NCI-H187 treated with DMSO at 0.1 percent for 48 hours (cell line): ENCODE measurements at regions not wholly inside any gene's neighbourhood (a gene's known extent, or its start where the extent isn't known, plus 50 kb on each side); places are given as distances from the start of the nearest gene placed in this dataset.
A peak's percentile ranks its signal among the peaks of the same experiment; 100 is the strongest.

Source experiments
- DNase-seq: peaks from one replicate; lab custom pipeline; 2025; lab: John Stamatoyannopoulos, UW

GRCh38 chr7:135828604-135829003 is 80.0 kb upstream of the FAM180A start:
- DNase-seq = no peak

- no peak for DNase-seq
Observed at GRCh38 chr7:135827391-135827790, 78.8 kb upstream of the FAM180A start.

- DNase-seq = no peak
Observed at GRCh38 chr7:135825406-135825805, 76.8 kb upstream of the FAM180A start.

DNA sequence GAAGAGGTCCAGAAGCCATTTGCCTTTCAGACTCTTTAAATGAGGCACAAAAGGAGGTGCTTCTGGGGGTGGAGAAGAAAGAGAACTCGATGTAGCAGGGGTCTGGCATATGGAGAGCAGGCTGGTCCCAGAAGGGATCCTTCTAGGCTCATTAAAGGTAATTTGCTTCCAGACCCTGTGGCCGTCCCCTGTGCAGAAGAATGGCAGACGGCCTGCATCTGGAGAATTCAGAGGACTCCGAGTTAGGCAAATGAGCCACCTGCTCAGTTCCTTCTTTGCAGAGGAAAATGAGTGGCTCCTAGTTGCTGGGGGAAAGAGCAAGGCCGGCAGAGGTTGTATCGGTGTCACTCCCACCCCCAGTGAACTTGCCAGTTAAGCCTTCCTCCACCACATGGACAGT is 73.8 kb upstream of the FAM180A start:
- DNase-seq = no peak

DNA sequence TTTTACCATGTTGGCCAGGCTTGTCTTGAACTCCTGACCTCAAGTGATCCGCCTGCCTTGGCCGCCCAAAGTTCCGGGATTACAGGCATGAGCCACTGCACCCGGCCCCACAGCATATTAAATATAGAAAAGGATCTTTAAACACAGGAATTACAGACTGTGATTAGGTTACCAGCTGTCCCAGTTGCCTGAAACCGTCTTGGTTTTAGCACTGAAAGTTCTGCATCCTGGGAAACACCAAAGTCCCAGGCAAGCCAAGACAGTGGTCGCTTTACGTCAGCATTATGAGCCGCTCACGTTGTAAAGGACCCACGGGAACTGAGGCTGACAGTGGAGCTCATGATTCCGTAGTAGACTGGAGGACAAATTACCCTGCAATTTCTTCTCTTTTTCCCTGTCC is 69.0 kb upstream of the FAM180A start:
- no peak for DNase-seq

- no peak for DNase-seq
Observed at GRCh38 chr7:135815033-135815432, 66.4 kb upstream of the FAM180A start.

- no peak for DNase-seq
Observed at GRCh38 chr7:135812148-135812547, 63.5 kb upstream of the FAM180A start.

- DNase-seq = no peak
Observed at GRCh38 chr7:135811506-135811905, 62.9 kb upstream of the FAM180A start.

DNA sequence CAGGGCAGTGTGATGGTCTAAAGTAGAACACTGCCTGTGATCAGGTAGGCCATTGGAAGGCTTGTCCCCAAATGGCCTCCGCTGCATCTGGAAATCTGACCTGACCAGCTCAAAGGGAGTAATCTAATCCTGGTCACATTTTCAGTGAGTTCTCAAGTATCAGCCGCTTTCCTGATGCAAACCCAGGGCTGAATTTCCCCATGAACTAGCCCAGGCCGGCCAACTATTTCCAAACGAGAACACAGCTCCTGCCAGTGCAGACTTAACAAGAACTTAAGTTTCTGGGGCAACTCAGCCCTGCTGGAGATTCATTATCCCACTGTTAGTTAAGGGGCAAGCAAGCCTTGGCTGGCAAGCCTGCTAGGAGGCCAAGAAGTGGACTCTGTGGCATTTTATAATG is 59.6 kb upstream of the FAM180A start:
- DNase-seq = no peak

- no peak for DNase-seq
Observed at GRCh38 chr7:135803143-135803542, 54.5 kb upstream of the FAM180A start.

DNA sequence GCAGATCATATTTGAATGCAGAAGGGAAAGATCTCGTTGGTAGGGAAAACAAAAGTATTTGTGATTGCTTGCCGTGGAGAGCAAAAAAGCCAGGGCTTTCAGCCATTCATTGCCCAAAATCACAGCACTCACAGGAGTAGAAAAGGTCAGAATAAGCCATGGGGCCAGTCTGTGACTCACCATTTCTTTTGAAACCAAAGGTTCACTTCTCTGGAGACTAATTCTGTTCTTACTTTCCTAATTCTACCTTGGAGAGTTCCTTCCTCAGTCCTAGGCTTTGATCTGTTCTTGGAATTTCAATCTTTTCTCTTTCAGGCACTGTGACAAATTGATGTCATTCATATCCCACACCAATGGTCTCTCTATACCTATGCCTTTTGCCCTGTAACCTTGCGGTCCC is 54.1 kb upstream of the FAM180A start:
- DNase-seq = no peak

- peak; percentile 94 for DNase-seq
Observed at GRCh38 chr7:135801877-135802276, 53.3 kb upstream of the FAM180A start.

- DNase-seq = peak; percentile 60
Observed at GRCh38 chr7:135801045-135801693, 52.6 kb upstream of the FAM180A start.

DNA sequence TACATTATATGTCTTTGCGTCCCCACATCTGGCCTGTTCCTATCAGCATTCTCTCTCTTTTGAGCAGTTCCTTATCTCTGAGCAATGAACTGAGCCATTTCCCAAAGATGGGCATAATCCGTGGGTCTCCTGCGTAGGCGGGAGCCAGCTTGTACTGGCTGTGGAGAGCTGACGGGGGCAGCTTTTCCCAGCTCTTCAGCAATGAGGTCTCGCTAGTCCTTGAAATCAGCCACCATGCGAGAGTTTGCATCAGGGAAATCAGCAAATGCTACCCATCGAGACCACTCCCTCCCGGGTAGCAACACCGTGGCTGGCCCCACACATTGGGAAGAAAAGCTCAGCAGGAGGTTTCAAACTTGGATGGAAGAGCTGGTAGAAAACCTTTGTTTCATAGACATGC is 51.9 kb upstream of the FAM180A start:
- no peak for DNase-seq

GRCh38 chr7:135799881-135800280 is 51.3 kb upstream of the FAM180A start:
- no peak for DNase-seq
